Activated T-cell treated with anti-CD3 and anti-CD28 coated beads, Interleukin-2, amount 50 U/mL, for 24 hours (primary cell): ENCODE measurements at regions not wholly inside any gene's neighbourhood (a gene's known extent, or its start where the extent isn't known, plus 50 kb on each side); places are given as distances from the start of the nearest gene placed in this dataset.

Source experiments
- DNase-seq: peaks from one replicate; pipeline ENCODE4 v3.0.0-alpha.2; 2020
- H3K27ac Mint-ChIP-seq: 2 replicates; pipeline ENCODE4 v1.8.0; 2020; ENCODE audit warnings: mild to moderate bottlenecking, mixed read lengths
- H3K27me3 Mint-ChIP-seq: 2 replicates; pipeline ENCODE4 v1.8.0; 2020; ENCODE audit warnings: mixed read lengths
- H3K36me3 Mint-ChIP-seq: 2 replicates; pipeline ENCODE4 v1.8.0; 2020; ENCODE audit warnings: low read depth, mixed read lengths
- H3K4me1 Mint-ChIP-seq: 2 replicates; pipeline ENCODE4 v1.8.0; 2020; ENCODE audit warnings: low read depth, mixed read lengths
- H3K4me3 Mint-ChIP-seq: 2 replicates; pipeline ENCODE4 v1.8.0; 2020; ENCODE audit warnings: mild to moderate bottlenecking, moderate library complexity, mixed read lengths
- H3K9me3 Mint-ChIP-seq: 2 replicates; pipeline ENCODE4 v1.8.0; 2020; ENCODE audit warnings: mixed read lengths

DNA sequence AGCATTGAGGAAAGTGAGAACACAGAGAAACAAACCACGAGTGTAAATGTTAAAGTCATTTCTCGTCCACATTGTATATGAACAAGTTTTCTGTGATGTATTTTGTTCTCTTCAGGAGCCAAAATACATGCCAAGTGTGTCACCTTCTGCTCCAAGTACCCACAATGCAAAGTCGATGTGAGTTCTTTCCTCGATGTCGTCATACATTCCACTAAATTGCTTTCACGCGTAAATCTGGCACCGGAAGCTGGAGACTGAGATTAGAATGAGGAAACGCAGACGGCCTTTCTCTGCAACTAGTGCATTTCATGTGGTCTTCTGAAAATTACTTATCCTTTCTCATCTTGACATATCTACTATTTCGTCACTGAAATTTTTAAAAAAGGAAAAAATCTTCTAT lies 118.5 kb upstream of the SALL3 start:
- H3K9me3 Mint-ChIP-seq: no peaks in the 10 kb centered on the region
- H3K4me3 Mint-ChIP-seq: no peak overlapping the region
- H3K27ac Mint-ChIP-seq: no peak overlapping the region
- peaks cover 45% of the 10 kb centered on the region for H3K27me3 Mint-ChIP-seq
- H3K4me1 Mint-ChIP-seq: no peaks in the 10 kb centered on the region
- DNase-seq: no peak
- no peaks in the 10 kb centered on the region for H3K36me3 Mint-ChIP-seq

DNA sequence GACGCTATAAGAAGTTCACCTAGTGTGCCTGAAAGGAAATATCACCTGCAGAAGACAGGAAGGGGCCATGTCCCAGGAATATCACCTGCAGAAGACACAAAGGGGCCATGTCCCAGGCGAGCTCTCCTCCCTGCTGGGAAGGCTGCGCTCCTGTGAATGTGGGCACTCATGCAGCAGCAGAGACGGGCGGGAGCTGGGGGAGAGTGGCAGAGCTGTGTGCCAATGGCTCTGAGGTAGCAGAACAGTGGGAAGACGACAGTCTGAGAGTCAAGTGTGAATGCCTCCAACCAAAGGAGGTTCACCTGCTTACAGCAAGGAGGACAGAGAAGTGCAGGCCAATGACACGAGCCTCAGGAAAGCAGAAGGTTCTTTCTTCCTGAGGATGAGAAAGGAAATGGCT lies 117.9 kb upstream of the SALL3 start:
- Mint-ChIP-seq H3K9me3 (no peaks in the 10 kb centered on the region), H3K36me3 (no peaks in the 10 kb centered on the region), H3K4me1 (no peaks in the 10 kb centered on the region), H3K4me3 (no peak overlapping the region), H3K27me3 (peaks cover 41% of the 10 kb centered on the region), H3K27ac (no peak overlapping the region)
- DNase-seq: no peak

- no peak for DNase-seq
- no peaks in the 10 kb centered on the region for H3K4me1 Mint-ChIP-seq
- H3K27me3 Mint-ChIP-seq: peaks cover 37% of the 10 kb centered on the region
- H3K4me3 Mint-ChIP-seq: no peak overlapping the region
- H3K9me3 Mint-ChIP-seq: no peaks in the 10 kb centered on the region
- no peak overlapping the region for H3K27ac Mint-ChIP-seq
- no peaks in the 10 kb centered on the region for H3K36me3 Mint-ChIP-seq
Observed at GRCh38 chr18:78862395-78862794, 117.2 kb upstream of the SALL3 start.

DNA sequence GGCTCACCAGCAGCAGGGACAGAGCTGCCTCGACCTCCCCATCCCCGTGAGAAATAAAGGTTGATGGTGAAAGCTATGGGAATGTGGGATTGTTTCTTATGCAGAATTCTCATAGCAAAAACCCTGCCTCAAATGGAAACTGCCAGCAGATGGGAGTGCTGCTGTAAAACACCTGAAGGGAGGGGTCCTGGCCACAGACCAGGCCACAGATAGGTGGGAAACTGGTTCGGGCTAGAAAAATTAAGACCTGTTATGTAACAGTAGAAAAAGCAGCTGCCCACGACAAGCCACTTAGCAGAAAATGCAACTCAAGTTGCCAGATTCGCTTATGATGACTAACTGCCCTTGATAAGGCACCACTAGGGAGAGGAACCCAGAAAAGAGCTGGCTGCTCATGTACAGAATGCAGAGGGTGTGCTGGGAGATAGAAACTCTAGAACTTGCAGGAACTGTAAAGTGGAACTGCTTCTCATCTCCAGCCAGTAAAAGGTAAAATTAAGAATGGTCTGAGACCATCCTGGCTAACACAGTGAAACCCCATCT lies 114.5 kb upstream of the SALL3 start:
- Mint-ChIP-seq H3K4me1 (no peaks in the 10 kb centered on the region), H3K27ac (no peak overlapping the region), H3K4me3 (no peak overlapping the region), H3K36me3 (no peaks in the 10 kb centered on the region), H3K9me3 (no peaks in the 10 kb centered on the region), H3K27me3 (peaks cover 27% of the 10 kb centered on the region)
- no peak for DNase-seq

- no peaks in the 10 kb centered on the region for H3K36me3 Mint-ChIP-seq
- H3K27ac Mint-ChIP-seq: no peak overlapping the region
- DNase-seq: no peak
- no peak overlapping the region for H3K4me3 Mint-ChIP-seq
- H3K9me3 Mint-ChIP-seq: no peaks in the 10 kb centered on the region
- peaks cover 22% of the 10 kb centered on the region for H3K27me3 Mint-ChIP-seq
- no peaks in the 10 kb centered on the region for H3K4me1 Mint-ChIP-seq
Observed at GRCh38 chr18:78865771-78866310, 113.8 kb upstream of the SALL3 start.

DNA sequence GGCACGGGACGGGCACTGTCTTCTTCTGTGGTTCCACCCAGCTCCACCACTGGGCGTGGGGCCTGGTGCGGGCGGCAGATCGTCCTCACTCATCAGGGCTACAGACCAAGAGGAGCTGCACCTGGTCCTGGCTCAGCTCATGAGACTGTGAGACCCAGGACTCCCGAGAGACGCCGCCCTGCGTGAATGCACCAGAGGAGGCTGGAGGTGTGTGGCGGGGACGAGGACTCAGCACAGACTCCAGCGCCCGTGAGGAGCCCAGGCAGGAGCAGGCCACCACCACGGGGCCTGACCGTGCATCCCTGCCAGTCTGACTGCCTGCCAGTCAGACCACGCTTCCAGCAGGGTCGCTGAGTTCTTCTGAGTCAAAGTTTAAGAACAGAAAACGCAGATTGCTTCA lies 112.5 kb upstream of the SALL3 start:
- Mint-ChIP-seq H3K36me3 (no peaks in the 10 kb centered on the region), H3K4me1 (no peaks in the 10 kb centered on the region)

DNA sequence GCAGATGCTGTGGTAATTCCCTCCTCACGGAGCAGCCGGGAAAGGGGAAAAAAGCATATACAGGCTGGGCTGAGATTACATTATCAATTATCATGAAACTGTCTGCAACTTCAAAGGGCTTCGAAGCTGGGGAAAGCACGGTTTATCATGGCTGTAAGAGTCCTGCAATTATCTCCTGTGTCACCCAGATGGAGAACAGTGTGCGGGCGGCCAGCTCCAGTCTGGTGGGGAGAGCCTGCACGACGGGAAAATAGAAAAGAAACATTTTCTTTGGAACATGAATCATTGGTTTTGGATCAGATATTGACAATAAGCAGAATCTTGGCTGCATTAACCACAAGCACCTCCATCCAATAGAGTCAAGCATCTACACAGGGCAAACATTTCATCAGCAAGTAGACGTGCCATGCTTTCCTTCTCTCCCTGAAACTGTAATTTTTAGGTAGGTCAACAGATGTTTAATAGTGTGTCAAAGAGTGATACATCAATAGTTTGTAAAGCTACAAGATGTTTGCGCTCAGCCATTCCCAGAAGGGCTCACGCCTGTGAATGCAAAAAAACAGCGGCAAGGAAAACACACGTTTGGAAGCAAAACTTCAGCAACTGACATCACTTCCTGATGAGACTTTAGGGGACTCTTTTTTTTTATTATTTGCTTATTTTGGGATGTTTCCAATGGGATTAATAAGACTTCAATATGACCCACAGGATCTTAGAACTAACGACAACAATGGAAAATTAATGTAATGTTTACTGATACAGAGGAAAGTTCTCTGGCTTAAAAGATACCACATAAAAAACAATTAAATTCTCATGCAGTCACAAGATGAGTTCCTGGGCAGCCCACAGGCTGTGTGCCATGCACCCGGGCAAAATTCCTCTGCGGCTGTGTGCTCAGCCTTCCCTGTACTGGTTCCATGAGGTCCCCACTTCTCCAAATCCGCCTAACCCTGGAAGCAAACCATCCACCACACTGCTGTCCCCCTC lies 111.0 kb upstream of the SALL3 start:
- DNase-seq: no peak
- H3K4me1 Mint-ChIP-seq: no peaks in the 10 kb centered on the region
- no peaks in the 10 kb centered on the region for H3K9me3 Mint-ChIP-seq
- H3K4me3 Mint-ChIP-seq: no peak overlapping the region
- H3K36me3 Mint-ChIP-seq: no peaks in the 10 kb centered on the region
- peaks cover 7% of the 10 kb centered on the region for H3K27me3 Mint-ChIP-seq
- no peak overlapping the region for H3K27ac Mint-ChIP-seq

More for the DNA sequence above, 112.5 kb upstream of the SALL3 start:
- no peak for DNase-seq
- H3K27ac Mint-ChIP-seq: no peak overlapping the region
- H3K9me3 Mint-ChIP-seq: no peaks in the 10 kb centered on the region
- H3K27me3 Mint-ChIP-seq: peaks cover 11% of the 10 kb centered on the region
- H3K4me3 Mint-ChIP-seq: no peak overlapping the region

DNA sequence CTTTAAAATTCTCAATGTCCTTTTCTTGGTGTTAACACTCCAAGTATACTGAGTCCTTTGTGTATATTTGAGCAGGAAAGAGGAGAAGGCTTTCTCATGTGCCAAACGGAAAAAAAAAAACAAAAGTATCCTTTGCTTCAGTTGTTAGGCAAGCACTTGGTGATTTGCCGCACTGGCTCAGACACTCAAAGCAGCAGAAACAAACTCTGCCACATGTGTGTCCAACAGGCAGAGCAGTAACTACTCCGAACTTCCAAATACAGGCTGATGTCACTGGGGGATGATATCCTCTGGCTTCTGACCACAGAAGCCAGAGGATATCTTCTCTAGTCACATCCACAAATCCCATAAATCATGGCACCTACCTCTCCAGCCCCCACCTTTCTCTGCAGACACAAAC lies 108.0 kb upstream of the SALL3 start:
- Mint-ChIP-seq H3K9me3 (no peaks in the 10 kb centered on the region), H3K36me3 (no peaks in the 10 kb centered on the region), H3K4me1 (no peaks in the 10 kb centered on the region), H3K27me3 (peaks cover 11% of the 10 kb centered on the region), H3K4me3 (no peak overlapping the region), H3K27ac (no peak overlapping the region)
- DNase-seq: no peak

- Mint-ChIP-seq H3K4me3 (no peak overlapping the region), H3K9me3 (no peaks in the 10 kb centered on the region), H3K36me3 (no peaks in the 10 kb centered on the region), H3K27me3 (peaks cover 23% of the 10 kb centered on the region), H3K27ac (no peak overlapping the region), H3K4me1 (no peaks in the 10 kb centered on the region)
- no peak for DNase-seq
Observed at GRCh38 chr18:78873926-78874500, 105.6 kb upstream of the SALL3 start.

- peak; percentile 35 for DNase-seq
- Mint-ChIP-seq H3K27me3 (peaks cover 23% of the 10 kb centered on the region), H3K36me3 (no peaks in the 10 kb centered on the region), H3K9me3 (no peaks in the 10 kb centered on the region), H3K27ac (no peak overlapping the region), H3K4me3 (no peak overlapping the region), H3K4me1 (no peaks in the 10 kb centered on the region)
Observed at GRCh38 chr18:78875016-78875777, 104.4 kb upstream of the SALL3 start.

GRCh38 chr18:78875778-78876650 lies 103.6 kb upstream of the SALL3 start:
- DNase-seq: no peak
- Mint-ChIP-seq H3K4me3 (no peak overlapping the region), H3K4me1 (no peaks in the 10 kb centered on the region), H3K27ac (no peak overlapping the region), H3K36me3 (no peaks in the 10 kb centered on the region), H3K27me3 (peaks cover 23% of the 10 kb centered on the region), H3K9me3 (no peaks in the 10 kb centered on the region)

DNA sequence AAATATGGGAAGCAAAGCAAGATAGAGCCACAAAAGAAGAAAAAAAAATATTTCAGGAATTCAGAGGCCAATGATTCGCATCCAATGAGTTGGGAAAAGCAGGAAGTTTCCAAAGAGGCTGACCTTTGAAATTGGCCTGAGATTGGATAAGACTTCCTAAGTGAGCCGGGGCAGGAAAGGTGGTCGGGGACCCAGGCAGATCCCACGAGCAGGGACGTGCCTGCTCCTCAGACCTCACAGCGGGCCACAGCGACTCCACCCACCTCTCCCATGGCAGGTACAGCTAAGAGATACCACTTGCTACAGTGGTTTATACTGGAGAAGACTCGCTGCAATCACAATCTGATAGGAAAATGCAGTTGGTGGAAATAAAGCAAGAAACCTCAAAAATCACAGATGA lies 102.8 kb upstream of the SALL3 start:
- Mint-ChIP-seq H3K27ac (no peak overlapping the region), H3K27me3 (peaks cover 25% of the 10 kb centered on the region), H3K4me3 (no peak overlapping the region), H3K4me1 (no peaks in the 10 kb centered on the region), H3K9me3 (no peaks in the 10 kb centered on the region), H3K36me3 (no peaks in the 10 kb centered on the region)
- no peak for DNase-seq

- Mint-ChIP-seq H3K4me1 (no peaks in the 10 kb centered on the region), H3K27ac (no peak overlapping the region), H3K27me3 (peaks cover 29% of the 10 kb centered on the region), H3K36me3 (no peaks in the 10 kb centered on the region), H3K9me3 (no peaks in the 10 kb centered on the region), H3K4me3 (no peak overlapping the region)
- no peak for DNase-seq
Observed at GRCh38 chr18:78878335-78878734, 101.3 kb upstream of the SALL3 start.
